ENCODE measurements at regions not wholly inside any gene's neighbourhood (a gene's known extent, or its start where the extent isn't known, plus 50 kb on each side); places are given as distances from the start of the nearest gene placed in this dataset.

DNA sequence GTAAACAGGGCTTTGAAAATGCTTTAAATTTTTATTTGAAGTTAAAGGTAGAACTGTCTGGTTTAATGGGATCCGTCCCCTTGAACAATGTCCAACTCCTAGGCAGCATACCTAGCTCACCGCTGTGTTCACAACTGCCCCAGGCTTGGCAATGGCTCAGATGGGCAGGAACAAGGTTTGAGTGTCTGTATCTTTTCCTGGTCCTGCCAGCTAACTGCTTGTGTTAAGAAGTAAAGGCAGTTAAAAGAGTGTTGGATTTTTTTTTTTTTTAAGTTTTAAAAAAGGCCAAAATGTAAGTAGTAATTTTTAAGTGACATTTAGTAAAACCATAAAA, 66.7 kb upstream of the FNDC3A start:
- no peaks in the 10 kb centered on the region; a peak in 2 of 5 replicates for H3K27me3 ChIP-seq (ENCODE audit: control insufficient read depth in 1 of 2, insufficient read depth in 2 of 2, low read length in 2 of 2)
- no peak for DNase-seq (ENCODE audit: low spot score)
- no peaks in the 10 kb centered on the region for H3K36me3 ChIP-seq (replicated peaks in 1 of 2; ENCODE audit: control insufficient read depth in 1 of 2, insufficient read depth in 2 of 2, low read length in 2 of 2)
- ChIA-PET CTCF (ENCODE audit: low intra/inter-chr PET ratio, low total read pairs) (no interaction called here), POLR2A (no interaction called here)
- TF ChIP-seq ZMAT3 (CRISPR knock-in tag; conservative IDR thresholded peaks at IDR 0.05): no peak
- TF ChIP-seq THYN1 (CRISPR knock-in tag; IDR thresholded peaks at IDR 0.05; ENCODE audit: borderline replicate concordance, low read depth): no peak
- TF ChIP-seq, protein P1, sequence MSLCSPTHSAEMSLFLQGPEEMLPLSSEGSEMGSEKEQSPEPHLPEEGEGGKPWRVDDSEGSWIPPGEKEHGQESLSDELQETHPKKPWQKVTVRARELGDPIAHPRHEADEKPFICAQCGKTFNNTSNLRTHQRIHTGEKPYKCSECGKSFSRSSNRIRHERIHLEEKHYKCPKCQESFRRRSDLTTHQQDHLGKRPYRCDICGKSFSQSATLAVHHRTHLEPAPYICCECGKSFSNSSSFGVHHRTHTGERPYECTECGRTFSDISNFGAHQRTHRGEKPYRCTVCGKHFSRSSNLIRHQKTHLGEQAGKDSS (CRISPR knock-in tag; IDR thresholded peaks at IDR 0.05; ENCODE audit: borderline replicate concordance, low read depth): no peak
- no peak for TF ChIP-seq PITX1 (CRISPR knock-in tag; IDR thresholded peaks at IDR 0.05)
- no peak for TF ChIP-seq ZBTB20 (CRISPR knock-in tag; IDR thresholded peaks at IDR 0.05; ENCODE audit: borderline replicate concordance, low read depth)
- no peak for TF ChIP-seq ZBTB7B (CRISPR knock-in tag; IDR thresholded peaks at IDR 0.05)
- TF ChIP-seq, protein P2, sequence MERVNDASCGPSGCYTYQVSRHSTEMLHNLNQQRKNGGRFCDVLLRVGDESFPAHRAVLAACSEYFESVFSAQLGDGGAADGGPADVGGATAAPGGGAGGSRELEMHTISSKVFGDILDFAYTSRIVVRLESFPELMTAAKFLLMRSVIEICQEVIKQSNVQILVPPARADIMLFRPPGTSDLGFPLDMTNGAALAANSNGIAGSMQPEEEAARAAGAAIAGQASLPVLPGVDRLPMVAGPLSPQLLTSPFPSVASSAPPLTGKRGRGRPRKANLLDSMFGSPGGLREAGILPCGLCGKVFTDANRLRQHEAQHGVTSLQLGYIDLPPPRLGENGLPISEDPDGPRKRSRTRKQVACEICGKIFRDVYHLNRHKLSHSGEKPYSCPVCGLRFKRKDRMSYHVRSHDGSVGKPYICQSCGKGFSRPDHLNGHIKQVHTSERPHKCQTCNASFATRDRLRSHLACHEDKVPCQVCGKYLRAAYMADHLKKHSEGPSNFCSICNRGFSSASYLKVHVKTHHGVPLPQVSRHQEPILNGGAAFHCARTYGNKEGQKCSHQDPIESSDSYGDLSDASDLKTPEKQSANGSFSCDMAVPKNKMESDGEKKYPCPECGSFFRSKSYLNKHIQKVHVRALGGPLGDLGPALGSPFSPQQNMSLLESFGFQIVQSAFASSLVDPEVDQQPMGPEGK (CRISPR knock-in tag; IDR thresholded peaks at IDR 0.05): no peak
- no peak for TF ChIP-seq ASH2L (IDR thresholded peaks at IDR 0.05; ENCODE audit: insufficient read length, low read depth, low read length)
- TF ChIP-seq, protein P3, sequence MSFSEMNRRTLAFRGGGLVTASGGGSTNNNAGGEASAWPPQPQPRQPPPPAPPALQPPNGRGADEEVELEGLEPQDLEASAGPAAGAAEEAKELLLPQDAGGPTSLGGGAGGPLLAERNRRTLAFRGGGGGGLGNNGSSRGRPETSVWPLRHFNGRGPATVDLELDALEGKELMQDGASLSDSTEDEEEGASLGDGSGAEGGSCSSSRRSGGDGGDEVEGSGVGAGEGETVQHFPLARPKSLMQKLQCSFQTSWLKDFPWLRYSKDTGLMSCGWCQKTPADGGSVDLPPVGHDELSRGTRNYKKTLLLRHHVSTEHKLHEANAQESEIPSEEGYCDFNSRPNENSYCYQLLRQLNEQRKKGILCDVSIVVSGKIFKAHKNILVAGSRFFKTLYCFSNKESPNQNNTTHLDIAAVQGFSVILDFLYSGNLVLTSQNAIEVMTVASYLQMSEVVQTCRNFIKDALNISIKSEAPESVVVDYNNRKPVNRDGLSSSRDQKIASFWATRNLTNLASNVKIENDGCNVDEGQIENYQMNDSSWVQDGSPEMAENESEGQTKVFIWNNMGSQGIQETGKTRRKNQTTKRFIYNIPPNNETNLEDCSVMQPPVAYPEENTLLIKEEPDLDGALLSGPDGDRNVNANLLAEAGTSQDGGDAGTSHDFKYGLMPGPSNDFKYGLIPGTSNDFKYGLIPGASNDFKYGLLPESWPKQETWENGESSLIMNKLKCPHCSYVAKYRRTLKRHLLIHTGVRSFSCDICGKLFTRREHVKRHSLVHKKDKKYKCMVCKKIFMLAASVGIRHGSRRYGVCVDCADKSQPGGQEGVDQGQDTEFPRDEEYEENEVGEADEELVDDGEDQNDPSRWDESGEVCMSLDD (CRISPR knock-in tag; IDR thresholded peaks at IDR 0.05; ENCODE audit: borderline replicate concordance): no peak
- TF ChIP-seq, protein P4, sequence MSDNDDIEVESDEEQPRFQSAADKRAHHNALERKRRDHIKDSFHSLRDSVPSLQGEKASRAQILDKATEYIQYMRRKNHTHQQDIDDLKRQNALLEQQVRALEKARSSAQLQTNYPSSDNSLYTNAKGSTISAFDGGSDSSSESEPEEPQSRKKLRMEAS (IDR thresholded peaks at IDR 0.05): no peak
- TF ChIP-seq, protein P5, sequence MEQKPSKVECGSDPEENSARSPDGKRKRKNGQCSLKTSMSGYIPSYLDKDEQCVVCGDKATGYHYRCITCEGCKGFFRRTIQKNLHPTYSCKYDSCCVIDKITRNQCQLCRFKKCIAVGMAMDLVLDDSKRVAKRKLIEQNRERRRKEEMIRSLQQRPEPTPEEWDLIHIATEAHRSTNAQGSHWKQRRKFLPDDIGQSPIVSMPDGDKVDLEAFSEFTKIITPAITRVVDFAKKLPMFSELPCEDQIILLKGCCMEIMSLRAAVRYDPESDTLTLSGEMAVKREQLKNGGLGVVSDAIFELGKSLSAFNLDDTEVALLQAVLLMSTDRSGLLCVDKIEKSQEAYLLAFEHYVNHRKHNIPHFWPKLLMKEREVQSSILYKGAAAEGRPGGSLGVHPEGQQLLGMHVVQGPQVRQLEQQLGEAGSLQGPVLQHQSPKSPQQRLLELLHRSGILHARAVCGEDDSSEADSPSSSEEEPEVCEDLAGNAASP (CRISPR knock-in tag; IDR thresholded peaks at IDR 0.05; ENCODE audit: borderline replicate concordance): no peak
- TF ChIP-seq, protein P6, sequence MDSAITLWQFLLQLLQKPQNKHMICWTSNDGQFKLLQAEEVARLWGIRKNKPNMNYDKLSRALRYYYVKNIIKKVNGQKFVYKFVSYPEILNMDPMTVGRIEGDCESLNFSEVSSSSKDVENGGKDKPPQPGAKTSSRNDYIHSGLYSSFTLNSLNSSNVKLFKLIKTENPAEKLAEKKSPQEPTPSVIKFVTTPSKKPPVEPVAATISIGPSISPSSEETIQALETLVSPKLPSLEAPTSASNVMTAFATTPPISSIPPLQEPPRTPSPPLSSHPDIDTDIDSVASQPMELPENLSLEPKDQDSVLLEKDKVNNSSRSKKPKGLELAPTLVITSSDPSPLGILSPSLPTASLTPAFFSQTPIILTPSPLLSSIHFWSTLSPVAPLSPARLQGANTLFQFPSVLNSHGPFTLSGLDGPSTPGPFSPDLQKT (CRISPR knock-in tag; IDR thresholded peaks at IDR 0.05; ENCODE audit: borderline replicate concordance): no peak
- no peak overlapping the region for H3K4me3 ChIP-seq (replicated peaks in 1 of 3; ENCODE audit: insufficient read depth in 1 of 3, low read depth in 2 of 3, low read length in 3 of 3)
- H3K79me2 ChIP-seq (ENCODE audit: insufficient read depth, low read length): no peaks in the 10 kb centered on the region
- no TSS peak for BruUV-seq (replicated peaks)
- H3K9me3 ChIP-seq (ENCODE audit: low read length): no peaks in the 10 kb centered on the region
- H4K20me1 ChIP-seq (ENCODE audit: insufficient read depth, low read length): no peaks in the 10 kb centered on the region
- FAIRE-seq: no peak
- no peaks in the 10 kb centered on the region for H3K4me1 ChIP-seq (ENCODE audit: insufficient read depth, low read length)
- in situ Hi-C loops (cut with HindIII; ENCODE audit: extremely low pct_ligation_motif_present, low pct_unique_long_range_greater_than_20kb): no loop called here
- no peak for ATAC-seq
- no peak overlapping the region for H3K27ac ChIP-seq (ENCODE audit: extremely low read length, insufficient read depth, low read length)
- H2AFZ ChIP-seq (ENCODE audit: low read length): no peak overlapping the region
- no peak overlapping the region for H3K9ac ChIP-seq (ENCODE audit: insufficient read depth, low read depth, low read length)
- intact Hi-C loops (cut with micrococcal nuclease; ENCODE audit: unreplicated experiment): no loop called here
- H3K4me2 ChIP-seq (ENCODE audit: low read depth, low read length): no peak overlapping the region
- WGBS (ENCODE audit: low lambda C conversion rate): 48% methylated on average over 2 of the region's 2 CpGs

Measured in HepG2 (cell line).